Naive thymus-derived CD8-positive, alpha-beta T cell (primary cell): ENCODE measurements at regions not wholly inside any gene's neighbourhood (a gene's known extent, or its start where the extent isn't known, plus 50 kb on each side); places are given as distances from the start of the nearest gene placed in this dataset.
A peak's percentile ranks its signal among the peaks of the same experiment; 100 is the strongest.

ENCODE experiments used
- ATAC-seq, 2 donors: fragments of 150-1000 bp; cut with Tn5 transposase in 1 of 2; sonication (Bioruptor Pico), chemical (Tn5 transposase) in 1 of 2; 1 replicate in 1 of 2; 2 replicates in 1 of 2; pipeline ENCODE4 v1.10.0; 2021; ENCODE audit warnings: mild to moderate bottlenecking in 2 of 2, moderate library complexity in 2 of 2
- POLR2A ChIA-PET: fragments of 350-600 bp; sonication (Branson Sonifier 250); formaldehyde crosslinking; loops from one replicate; lab custom pipeline; 2021; ENCODE audit warnings: antibody characterized with exemption; lab: Charles Lee
- DNase-seq, 10 donors: peaks; one replicate each; pipeline versions ENCODE4 v3.0.0 to v3.0.0-alpha.2; 2020 to 2022
- H3K27ac Mint-ChIP-seq, 10 donors: one replicate each; pipeline ENCODE4 v1.8.0; 2020 to 2022; ENCODE audit warnings: mild to moderate bottlenecking in 10 of 10, mixed read lengths in 10 of 10, moderate library complexity in 4 of 10, inconsistent platforms in 1 of 10
- H3K27me3 Mint-ChIP-seq, 5 donors: one replicate each; pipeline ENCODE4 v1.8.0; 2021 to 2022; ENCODE audit warnings: mixed read lengths in 5 of 5
- H3K36me3 Mint-ChIP-seq, 3 donors: one replicate each; pipeline ENCODE4 v1.8.0; 2020 to 2022; ENCODE audit warnings: mixed read lengths in 3 of 3, mild to moderate bottlenecking in 2 of 3, inconsistent platforms in 1 of 3
- H3K4me1 Mint-ChIP-seq, 4 donors: one replicate each; pipeline ENCODE4 v1.8.0; 2021 to 2022; ENCODE audit warnings: mixed read lengths in 4 of 4
- H3K4me3 Mint-ChIP-seq, 10 donors: one replicate each; pipeline ENCODE4 v1.8.0; 2020 to 2022; ENCODE audit warnings: mild to moderate bottlenecking in 10 of 10, mixed read lengths in 10 of 10, moderate library complexity in 6 of 10, inconsistent platforms in 1 of 10
- H3K9me3 Mint-ChIP-seq, 9 donors: one replicate each; pipeline ENCODE4 v1.8.0; 2020 to 2022; ENCODE audit warnings: mixed read lengths in 9 of 9, mild to moderate bottlenecking in 3 of 9, inconsistent platforms in 1 of 9, moderate library complexity in 1 of 9

DNA sequence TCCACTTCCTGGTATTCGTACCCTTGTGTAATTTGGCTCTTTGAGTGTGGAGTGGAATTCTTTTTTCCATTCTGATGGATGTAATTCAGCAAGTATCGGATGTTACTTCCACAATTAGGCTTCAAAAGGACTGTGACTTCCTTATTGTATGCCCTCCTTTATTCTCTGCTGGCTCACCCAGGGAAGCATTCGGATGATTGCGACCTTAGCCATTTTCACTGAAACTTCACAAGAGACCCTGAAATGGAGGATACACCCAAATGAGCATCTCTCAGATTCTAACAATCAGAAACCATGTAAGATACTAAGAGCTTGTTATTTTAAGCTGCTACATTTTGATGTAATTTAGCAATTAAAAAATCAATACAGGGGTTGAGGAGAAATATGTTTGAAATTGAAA is 493.1 kb downstream of the DNAJB9 start:
- Mint-ChIP-seq H3K4me1 (no peaks in the 10 kb centered on the region), H3K36me3 (no peaks in the 10 kb centered on the region), H3K4me3 (no peak overlapping the region), H3K27ac (no peak overlapping the region), H3K27me3 (no peaks in the 10 kb centered on the region), H3K9me3 (peaks cover 0 to 19% (median 2%) of the 10 kb centered on the region in 9 donors)
- POLR2A ChIA-PET, result no interaction called here
- DNase-seq, result no peak
- no peak for ATAC-seq

DNA sequence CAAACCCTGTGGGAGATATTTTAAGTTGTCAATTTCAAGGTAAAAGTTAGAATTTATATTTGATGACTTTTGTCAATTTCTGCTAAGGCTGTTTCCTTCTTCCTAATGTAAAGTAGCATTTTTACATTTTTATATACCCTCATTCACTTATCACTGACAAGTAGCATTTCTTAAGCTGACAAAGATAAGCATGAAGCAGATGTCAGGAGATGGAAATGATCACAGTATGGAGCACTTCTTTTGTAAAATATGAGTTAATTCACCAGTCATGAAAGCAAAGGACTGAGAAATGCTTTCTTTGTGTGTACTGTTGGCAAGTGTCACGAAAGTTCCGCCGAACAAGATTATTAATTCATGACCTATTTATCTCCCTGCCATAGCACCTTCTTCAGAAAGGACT is 503.9 kb downstream of the DNAJB9 start:
- Mint-ChIP-seq H3K4me1 (no peaks in the 10 kb centered on the region), H3K27me3 (no peaks in the 10 kb centered on the region), H3K36me3 (no peaks in the 10 kb centered on the region), H3K9me3 (peaks cover 0 to 13% (median 2%) of the 10 kb centered on the region in 9 donors), H3K4me3 (no peak overlapping the region), H3K27ac (no peak overlapping the region)
- ATAC-seq (no peak), DNase-seq (no peak)
- POLR2A ChIA-PET, result no interaction called here

DNA sequence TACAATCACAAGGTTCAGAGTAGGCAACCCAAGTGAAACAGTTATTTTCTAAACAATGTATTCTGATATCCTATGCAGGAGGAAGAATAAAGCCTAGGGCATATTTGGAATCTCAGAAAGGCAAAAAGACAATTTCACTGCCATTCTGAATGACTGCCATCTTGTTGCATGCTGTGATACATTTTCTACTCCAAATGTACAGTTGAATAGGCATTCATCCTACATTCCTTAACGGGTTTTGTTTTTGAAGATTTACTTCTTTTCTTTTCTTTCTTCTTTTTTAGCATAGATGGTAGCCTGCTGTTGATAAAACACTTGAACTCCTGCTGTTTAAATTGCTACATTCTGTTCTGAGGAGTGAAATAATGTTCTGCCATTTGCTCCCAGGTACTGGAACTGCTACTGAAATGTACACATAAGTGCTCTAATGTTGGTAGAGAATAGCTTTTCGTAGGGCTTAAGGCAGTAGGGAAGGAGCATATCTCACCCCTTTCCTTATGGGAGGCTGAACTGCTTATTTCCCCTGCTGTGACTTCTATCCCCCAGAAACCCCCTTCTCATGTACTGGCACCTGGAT is 506.8 kb downstream of the DNAJB9 start:
- H3K27ac Mint-ChIP-seq, result no peak overlapping the region
- no peaks in the 10 kb centered on the region for H3K4me1 Mint-ChIP-seq
- H3K27me3 Mint-ChIP-seq, result no peaks in the 10 kb centered on the region
- no peak for DNase-seq
- peaks cover 0 to 14% (median 0%) of the 10 kb centered on the region in 9 donors for H3K9me3 Mint-ChIP-seq
- H3K4me3 Mint-ChIP-seq, result no peak overlapping the region
- no peaks in the 10 kb centered on the region for H3K36me3 Mint-ChIP-seq
- POLR2A ChIA-PET, result no interaction called here
- ATAC-seq, result no peak

DNA sequence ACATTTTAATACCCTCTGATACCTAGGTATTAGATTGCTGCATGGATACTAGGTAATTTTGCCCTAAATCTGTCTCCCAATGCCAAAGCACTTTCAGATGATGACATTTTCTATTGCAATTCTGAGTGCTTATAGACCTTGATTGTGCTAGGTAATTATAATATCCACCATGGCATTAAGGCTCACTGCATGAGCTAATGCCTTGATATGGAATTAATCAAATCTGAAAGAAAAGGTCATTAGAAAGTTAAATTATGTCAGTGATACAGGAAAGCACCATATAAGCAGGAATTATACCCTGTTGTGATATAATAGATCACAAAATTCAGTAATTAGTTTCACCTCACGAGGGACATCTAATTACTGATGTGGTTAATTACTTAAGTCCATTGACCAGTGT is 521.4 kb downstream of the DNAJB9 start:
- Mint-ChIP-seq H3K27me3 (no peaks in the 10 kb centered on the region), H3K4me1 (no peaks in the 10 kb centered on the region), H3K27ac (no peak overlapping the region), H3K9me3 (peaks cover 3 to 15% (median 9%) of the 10 kb centered on the region in 9 donors), H3K36me3 (peaks cover 0 to 4% (median 0%) of the 10 kb centered on the region in 3 donors), H3K4me3 (no peak overlapping the region)
- POLR2A ChIA-PET, result no interaction called here
- no peak for ATAC-seq
- DNase-seq, result no peak

DNA sequence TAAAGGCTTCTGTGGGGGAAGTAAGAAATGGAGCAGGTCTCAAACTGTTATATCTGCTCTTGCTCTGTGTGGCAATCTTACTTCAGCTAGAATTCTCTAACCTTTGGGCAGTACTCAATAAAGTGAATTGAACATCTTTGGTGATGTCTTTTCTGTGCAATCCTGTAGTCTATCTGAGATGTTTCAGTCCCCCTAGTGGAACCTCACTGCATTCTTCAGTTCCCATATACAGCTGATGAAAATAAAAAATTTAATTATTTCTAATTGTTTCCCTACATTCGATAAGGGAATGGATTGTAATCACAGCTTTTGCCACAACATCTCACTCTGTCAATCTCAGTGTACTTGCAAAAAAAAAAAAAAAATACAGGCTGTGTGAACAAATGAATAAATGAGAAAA is 522.6 kb downstream of the DNAJB9 start:
- H3K4me1 Mint-ChIP-seq, result no peaks in the 10 kb centered on the region
- H3K36me3 Mint-ChIP-seq, result peaks cover 0 to 2% (median 0%) of the 10 kb centered on the region in 3 donors
- ATAC-seq (no peak), DNase-seq (no peak)
- H3K27ac Mint-ChIP-seq, result no peak overlapping the region
- POLR2A ChIA-PET, result no interaction called here
- no peaks in the 10 kb centered on the region for H3K27me3 Mint-ChIP-seq
- H3K9me3 Mint-ChIP-seq, result peaks cover 3 to 15% (median 9%) of the 10 kb centered on the region in 9 donors
- no peak overlapping the region for H3K4me3 Mint-ChIP-seq

DNA sequence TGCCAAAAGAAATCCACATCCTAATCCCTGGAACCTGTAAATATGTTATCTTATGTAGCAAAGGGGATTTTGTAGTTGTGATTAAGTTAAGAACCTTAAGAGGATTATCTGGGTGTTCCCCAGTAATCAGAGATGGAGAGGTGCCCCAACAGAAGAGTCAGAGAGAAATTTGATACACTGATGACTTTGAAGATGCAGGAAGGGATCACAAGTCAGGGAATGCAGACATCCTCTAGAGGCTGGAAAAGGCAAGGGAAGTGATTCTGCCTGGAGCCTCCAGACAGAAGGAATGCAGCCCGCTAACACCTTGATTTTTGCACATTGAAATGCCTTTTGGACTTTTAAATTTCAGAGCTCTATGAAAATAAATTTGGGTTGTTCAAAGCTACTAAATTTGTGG is 531.7 kb downstream of the DNAJB9 start:
- H3K27me3 Mint-ChIP-seq, result no peaks in the 10 kb centered on the region
- ATAC-seq, result no peak
- no peaks in the 10 kb centered on the region for H3K36me3 Mint-ChIP-seq
- POLR2A ChIA-PET, result no interaction called here
- no peaks in the 10 kb centered on the region for H3K4me1 Mint-ChIP-seq
- DNase-seq, result no peak
- H3K4me3 Mint-ChIP-seq, result no peak overlapping the region
- peaks cover 0 to 7% (median 0%) of the 10 kb centered on the region in 9 donors for H3K9me3 Mint-ChIP-seq
- no peak overlapping the region for H3K27ac Mint-ChIP-seq

DNA sequence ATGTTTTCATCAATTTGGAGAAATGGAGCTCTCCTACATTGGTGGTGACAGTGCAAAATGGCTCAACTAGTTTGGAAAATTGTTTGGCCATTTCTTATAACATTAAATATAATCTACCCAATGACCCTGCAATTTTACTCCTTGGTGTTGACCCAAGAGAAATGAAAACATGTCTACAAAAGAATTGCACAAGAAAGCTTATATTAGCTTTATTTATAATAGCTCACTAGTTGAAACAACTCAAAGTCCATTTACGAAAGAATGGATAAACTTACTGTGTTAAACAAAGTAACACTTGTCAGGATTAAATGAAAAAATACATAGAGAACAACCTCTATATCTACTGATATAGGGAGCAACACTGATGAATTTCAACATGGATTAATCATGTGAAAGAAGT is 539.9 kb downstream of the DNAJB9 start:
- no peaks in the 10 kb centered on the region for H3K36me3 Mint-ChIP-seq
- H3K4me3 Mint-ChIP-seq, result no peak overlapping the region
- DNase-seq, result no peak
- no peak overlapping the region for H3K27ac Mint-ChIP-seq
- H3K9me3 Mint-ChIP-seq, result peaks cover 0 to 16% (median 0%) of the 10 kb centered on the region in 9 donors
- POLR2A ChIA-PET, result no interaction called here
- H3K4me1 Mint-ChIP-seq, result no peaks in the 10 kb centered on the region
- ATAC-seq, result no peak
- H3K27me3 Mint-ChIP-seq, result no peaks in the 10 kb centered on the region

DNA sequence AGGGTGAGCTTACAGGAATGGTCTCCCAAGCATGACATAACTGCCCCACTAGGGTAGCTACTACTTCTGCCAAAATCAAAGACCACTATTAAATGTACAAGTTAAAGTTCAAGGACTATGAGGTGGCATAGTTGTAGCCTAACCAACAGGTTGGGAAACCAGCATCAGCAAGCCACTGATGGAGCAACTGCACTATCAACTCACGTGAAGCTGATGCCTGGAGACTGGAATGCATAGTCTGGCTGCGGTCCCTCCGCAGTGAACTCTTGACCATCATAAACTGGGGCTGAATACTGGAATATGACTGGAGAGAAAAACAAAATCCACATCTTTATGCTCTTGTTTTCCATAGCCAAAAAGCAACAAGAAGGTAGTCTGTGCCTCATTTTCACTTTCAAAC is 541.4 kb downstream of the DNAJB9 start:
- Mint-ChIP-seq H3K4me3 (no peak overlapping the region), H3K27ac (no peak overlapping the region), H3K36me3 (no peaks in the 10 kb centered on the region), H3K4me1 (no peaks in the 10 kb centered on the region), H3K27me3 (no peaks in the 10 kb centered on the region), H3K9me3 (peaks cover 0 to 20% (median 0%) of the 10 kb centered on the region in 9 donors)
- peak in 1 of 2 donors; percentile 22 for ATAC-seq
- DNase-seq, result no peak
- POLR2A ChIA-PET, result no interaction called here

DNA sequence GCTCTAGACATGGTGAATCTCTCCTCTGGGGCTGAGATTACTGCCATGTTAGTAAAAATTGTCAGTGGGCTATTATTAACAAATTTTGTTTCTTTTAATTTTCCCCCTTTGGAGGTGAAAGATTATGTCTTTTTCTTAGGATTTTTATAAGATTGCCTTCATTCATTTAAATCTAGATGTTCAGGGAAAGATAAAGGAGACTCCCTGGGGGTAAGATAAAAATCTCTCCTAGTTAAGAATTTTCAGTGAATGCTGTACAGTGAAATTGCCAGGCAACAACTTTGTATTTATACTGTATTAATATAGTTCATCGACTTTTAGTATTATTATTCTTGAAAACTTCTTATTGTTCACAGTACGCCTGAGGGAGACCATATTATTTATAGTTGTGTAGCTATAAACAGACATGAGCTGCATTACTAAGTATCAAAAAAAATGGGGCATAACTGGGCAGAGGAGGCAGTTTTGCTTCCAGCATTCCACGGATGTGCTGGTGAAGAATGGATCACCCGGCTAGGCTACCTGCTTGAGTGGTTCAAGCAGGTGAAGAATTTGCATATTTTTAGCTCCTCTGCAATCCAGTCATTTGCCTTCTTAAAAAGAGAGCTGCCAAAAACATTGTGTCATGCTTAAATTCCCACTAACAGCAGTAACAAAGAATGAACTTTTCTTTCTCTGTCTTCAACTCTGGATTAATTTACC is 552.1 kb downstream of the DNAJB9 start:
- H3K27ac Mint-ChIP-seq, result no peak overlapping the region
- H3K9me3 Mint-ChIP-seq, result peaks cover 0 to 13% (median 0%) of the 10 kb centered on the region in 9 donors
- POLR2A ChIA-PET, result no interaction called here
- no peaks in the 10 kb centered on the region for H3K27me3 Mint-ChIP-seq
- ATAC-seq (no peak), DNase-seq (no peak)
- no peak overlapping the region for H3K4me3 Mint-ChIP-seq
- no peaks in the 10 kb centered on the region for H3K36me3 Mint-ChIP-seq
- no peaks in the 10 kb centered on the region for H3K4me1 Mint-ChIP-seq

DNA sequence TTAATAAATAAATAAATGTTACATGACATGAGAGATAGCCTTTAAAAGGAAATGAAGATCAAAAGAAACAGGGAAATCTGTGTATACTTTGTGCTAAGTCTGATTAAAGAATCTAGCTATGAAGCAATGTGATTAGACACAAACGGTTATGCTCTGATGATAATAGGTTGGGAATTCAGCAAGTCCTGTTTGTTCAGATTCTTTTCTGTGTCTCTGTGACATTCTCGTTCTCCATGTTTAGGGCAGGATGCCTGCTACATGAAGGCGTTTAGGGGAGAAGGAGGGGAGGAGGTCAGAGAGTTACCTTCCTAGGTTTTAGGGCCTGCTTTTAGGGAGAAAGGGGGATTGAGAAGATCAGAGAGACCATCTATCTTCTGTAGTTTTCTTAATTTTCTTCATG is 555.3 kb downstream of the DNAJB9 start:
- Mint-ChIP-seq H3K27me3 (no peaks in the 10 kb centered on the region), H3K4me3 (no peak overlapping the region), H3K4me1 (no peaks in the 10 kb centered on the region), H3K27ac (no peak overlapping the region), H3K36me3 (peaks cover 0 to 5% (median 0%) of the 10 kb centered on the region in 3 donors), H3K9me3 (peaks cover 0 to 24% (median 0%) of the 10 kb centered on the region in 9 donors)
- ATAC-seq, result no peak
- DNase-seq, result no peak
- POLR2A ChIA-PET, result no interaction called here

DNA sequence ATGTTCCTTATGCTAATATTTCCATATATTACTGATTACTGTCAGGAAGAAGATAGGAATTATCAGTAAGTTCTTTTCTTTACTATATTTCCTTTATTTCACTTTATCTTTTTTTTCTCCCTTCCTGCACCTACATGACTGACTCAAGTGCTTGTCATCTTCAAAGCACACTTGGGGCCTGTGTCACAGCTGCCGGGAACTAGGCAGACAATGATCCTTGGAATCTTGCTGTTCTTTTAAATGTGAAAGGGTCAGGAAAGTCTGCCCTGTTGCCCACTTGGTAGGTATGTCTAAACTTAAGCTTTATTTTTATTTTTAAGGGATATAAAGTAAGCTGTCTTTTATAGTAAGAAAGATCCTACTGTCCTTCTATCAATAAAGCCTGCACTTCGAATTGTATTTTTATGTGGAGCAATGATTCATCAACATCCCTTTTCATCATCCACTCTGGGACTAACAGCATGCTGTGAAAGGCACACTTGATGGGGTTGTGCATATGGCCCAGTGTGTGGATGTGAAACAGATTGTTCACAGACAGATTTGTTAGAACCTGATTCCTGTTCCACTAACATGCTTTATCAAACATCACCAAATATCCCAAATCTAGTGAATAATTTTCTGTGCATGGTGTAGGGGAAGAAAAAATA is 556.9 kb downstream of the DNAJB9 start:
- no peaks in the 10 kb centered on the region for H3K4me1 Mint-ChIP-seq
- H3K4me3 Mint-ChIP-seq, result no peak overlapping the region
- no peaks in the 10 kb centered on the region for H3K27me3 Mint-ChIP-seq
- ATAC-seq (no peak), DNase-seq (no peak)
- peaks cover 0 to 31% (median 2%) of the 10 kb centered on the region in 9 donors for H3K9me3 Mint-ChIP-seq
- POLR2A ChIA-PET, result no interaction called here
- no peak overlapping the region for H3K27ac Mint-ChIP-seq
- H3K36me3 Mint-ChIP-seq, result peaks cover 0 to 5% (median 0%) of the 10 kb centered on the region in 3 donors

DNA sequence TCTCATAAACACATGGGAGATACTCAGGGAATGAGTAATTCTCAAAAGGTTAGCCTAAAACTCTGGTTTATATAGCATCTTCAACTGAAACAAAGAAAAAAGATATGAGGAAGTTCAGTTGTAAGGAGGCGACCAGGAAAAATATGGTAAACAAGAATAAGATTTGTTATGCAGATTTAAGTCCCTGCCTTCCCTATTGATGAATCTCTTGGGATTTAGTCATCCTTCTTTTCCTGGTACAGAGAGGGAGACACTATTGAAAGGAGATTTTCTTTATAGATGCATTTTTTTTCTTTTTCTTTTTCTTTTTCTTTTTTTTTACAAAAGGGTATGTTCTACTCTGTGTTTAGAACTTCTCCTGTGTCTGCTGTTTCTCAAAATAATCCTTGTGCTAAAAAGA is 557.5 kb downstream of the DNAJB9 start:
- Mint-ChIP-seq H3K36me3 (peaks cover 0 to 5% (median 0%) of the 10 kb centered on the region in 3 donors), H3K27ac (no peak overlapping the region), H3K27me3 (no peaks in the 10 kb centered on the region), H3K4me1 (no peaks in the 10 kb centered on the region), H3K9me3 (peaks cover 0 to 36% (median 2%) of the 10 kb centered on the region in 9 donors), H3K4me3 (no peak overlapping the region)
- DNase-seq (no peak), ATAC-seq (no peak)
- POLR2A ChIA-PET, result no interaction called here

DNA sequence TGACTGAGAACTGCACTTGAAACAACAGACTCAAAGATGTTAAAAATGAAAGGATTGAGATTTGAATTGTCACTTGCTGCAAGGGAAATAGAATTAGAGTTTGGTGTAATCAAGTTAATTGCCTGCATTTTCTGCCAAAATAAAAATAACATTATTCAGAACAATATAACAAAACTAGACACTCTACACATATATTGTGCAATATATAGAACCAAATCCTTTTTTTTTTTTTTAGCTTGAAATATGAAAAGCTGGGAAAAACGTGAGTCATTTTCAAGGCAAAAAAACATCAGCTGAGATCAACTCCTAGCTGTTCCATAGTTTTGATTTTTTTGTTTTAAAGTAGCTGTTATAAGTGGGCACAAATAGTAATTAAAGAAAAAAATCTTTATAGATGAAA is 561.5 kb downstream of the DNAJB9 start:
- no peaks in the 10 kb centered on the region for H3K27me3 Mint-ChIP-seq
- H3K9me3 Mint-ChIP-seq, result peaks cover 0 to 39% (median 14%) of the 10 kb centered on the region in 9 donors
- H3K4me3 Mint-ChIP-seq, result no peak overlapping the region
- H3K4me1 Mint-ChIP-seq, result no peaks in the 10 kb centered on the region
- POLR2A ChIA-PET, result no interaction called here
- ATAC-seq (no peak), DNase-seq (no peak)
- no peak overlapping the region for H3K27ac Mint-ChIP-seq
- peaks cover 0 to 5% (median 0%) of the 10 kb centered on the region in 3 donors for H3K36me3 Mint-ChIP-seq
